GM19455 (cell line): ENCODE measurements at regions not wholly inside any gene's neighbourhood (a gene's known extent, or its start where the extent isn't known, plus 50 kb on each side); places are given as distances from the start of the nearest gene placed in this dataset.
"Not testable (repeated sequence)": the region's sequence is repeated elsewhere in the genome, so short reads cannot be mapped to it uniquely, and the experiment has no call there.

Experiments used
- ATAC-seq: cut with Tn5 transposase; IDR thresholded peaks from one replicate; pipeline ENCODE4 v1.9.1; 2021; ENCODE audit not compliant: unreplicated experiment

DNA sequence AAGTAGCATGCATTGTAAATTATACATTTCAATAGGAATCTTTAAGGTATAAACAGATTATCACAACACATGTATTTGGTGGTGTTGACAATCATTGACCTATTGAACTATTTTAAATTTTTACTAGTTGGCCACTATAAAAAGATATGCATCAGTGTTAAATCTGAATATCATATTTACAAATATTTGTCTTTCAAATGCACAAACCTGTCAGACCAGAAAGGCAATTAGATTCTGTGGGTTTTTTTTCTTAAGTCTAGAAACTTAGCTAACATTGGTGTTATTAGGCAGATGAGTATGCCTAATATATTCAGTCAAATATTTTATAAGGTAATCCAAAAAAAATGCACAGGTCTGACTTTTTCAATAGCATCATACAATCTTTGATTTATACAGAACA is 241.4 kb upstream of the DGKB start:
- no peak for ATAC-seq

DNA sequence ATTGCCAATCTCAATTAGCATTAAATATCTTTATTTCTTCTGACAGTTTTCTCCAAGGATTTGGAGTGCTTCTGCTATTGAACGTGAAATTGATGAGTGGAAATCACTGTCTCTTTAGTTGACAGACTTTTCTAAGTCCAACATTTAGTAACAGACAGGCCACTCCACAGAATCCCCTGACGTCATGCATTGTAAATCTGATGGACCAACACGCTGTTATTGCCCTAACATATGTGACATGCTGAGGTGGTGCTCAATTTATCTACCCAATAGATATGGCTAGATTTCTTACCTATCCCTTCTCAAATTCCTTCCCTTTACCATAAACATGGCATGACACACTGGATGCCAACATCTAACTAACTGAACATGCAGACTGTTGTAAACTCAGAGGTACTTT is 240.6 kb upstream of the DGKB start:
- ATAC-seq = no peak

- no peak for ATAC-seq
Measured at GRCh38 chr7:15140431-15140830, 237.9 kb upstream of the DGKB start.

DNA sequence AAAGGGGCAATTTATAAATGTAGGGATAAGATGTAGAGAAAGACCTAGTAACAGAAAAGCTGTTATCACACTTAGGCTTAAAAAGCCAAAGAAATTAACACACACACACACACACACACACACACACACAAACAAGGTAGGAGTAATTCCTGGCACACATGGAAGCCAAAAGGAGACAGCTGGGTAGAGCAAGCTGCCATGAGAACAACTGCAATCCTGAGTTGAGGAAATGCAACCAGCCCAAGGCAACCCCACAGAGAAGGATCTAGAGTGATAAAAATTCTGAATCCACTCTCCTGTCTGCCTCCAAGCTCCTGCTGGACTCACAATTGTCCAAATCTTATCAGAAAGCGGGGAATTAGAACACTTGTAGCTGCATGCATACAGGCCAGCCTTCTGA is 229.1 kb upstream of the DGKB start:
- no peak for ATAC-seq

DNA sequence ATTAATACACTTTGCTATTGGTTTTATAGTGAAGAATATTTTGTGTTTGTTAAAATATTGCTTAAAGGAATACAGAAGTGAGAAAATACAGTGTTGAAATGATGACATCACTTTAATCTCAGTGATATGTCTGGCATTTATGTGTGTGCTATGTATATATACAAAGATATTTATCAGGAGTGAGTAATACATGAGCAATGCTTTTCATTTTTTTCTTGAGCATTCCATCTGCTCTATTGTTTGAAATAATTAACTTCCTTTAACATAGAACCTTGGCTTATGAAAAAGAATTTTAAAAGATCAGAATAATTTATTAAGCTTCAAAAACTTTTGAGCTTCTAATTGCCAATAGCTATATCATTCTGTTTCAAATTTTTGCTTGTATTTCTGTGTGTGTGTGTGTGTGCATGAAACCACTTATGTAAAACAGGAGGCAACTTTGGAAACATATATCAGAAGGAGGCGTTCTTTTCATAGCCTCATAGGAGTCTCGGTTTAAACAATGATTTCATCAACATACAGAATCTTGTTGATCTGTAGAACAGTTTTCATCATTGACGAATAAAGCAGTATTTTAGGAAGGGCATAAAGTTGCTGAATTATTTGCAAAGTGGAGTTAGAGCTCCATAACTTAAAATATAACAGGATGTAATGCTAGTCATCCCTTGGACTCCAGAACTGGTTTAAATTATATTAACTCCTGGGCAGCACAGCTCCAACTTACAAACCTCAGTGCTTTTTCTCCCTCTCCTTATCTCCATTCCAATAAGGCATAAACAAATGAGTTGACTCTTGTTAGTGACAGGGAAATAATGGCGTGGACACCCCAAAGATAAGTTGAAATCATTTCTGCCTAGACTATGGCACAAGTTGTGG is 228.4 kb upstream of the DGKB start:
- ATAC-seq = no peak

GRCh38 chr7:15128716-15129115 is 226.2 kb upstream of the DGKB start:
- no peak for ATAC-seq

GRCh38 chr7:15126653-15127052 is 224.1 kb upstream of the DGKB start:
- not testable (repeated sequence) for ATAC-seq

DNA sequence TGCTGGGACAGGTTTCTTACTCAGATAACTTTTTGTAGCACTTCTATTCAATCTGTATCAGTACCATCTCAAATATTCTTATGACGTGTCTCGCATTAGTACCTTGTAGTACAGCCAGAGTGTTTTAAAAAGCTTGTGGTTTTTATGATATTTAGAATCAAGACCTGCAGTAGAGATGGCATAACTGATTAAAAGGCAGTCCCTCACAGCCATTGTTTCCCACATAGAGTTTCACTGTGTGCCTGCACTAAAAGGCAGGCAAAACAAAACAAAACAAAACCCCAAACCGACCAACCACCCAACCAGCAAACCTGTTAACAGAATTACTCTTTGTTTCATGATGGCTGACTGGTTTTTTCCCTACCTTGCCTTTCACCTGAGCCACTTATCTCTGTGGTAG is 221.3 kb upstream of the DGKB start:
- ATAC-seq = no peak

DNA sequence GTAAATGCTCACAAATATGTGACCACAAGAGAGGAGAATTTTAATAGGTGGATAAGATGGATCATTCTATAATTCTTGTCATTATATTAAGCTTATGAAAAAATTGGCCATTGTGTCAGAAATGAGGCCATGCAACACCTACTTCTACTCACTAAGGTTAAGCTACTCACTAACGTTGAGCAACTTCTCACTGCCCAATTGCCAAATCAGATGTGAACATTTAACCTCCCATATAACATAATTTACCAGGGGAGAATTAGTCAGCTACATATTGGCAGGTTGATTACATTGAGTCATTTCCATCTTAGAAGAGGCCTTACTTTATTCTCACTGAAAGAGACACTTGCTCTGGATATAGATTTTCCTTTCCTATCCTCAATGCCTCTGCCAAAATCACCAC is 211.2 kb upstream of the DGKB start:
- ATAC-seq = no peak

DNA sequence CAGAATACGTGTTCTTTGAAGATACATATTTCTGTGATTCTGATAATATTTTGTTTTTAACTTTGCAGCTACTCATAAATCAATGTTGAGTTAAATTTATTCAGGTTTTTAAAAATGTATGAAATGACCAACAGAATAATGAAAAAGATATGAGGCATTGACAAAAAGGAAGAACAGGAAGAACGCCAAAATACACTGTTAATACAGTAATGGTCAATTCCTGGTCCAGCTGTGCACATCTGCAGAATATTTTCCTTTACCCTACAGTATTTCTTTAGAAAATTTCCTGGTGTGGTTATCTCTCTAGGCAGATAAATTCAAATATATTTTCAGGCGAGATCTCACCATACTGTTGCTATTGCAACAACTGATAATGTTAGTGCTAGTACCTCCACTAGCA is 203.2 kb upstream of the DGKB start:
- ATAC-seq = no peak

DNA sequence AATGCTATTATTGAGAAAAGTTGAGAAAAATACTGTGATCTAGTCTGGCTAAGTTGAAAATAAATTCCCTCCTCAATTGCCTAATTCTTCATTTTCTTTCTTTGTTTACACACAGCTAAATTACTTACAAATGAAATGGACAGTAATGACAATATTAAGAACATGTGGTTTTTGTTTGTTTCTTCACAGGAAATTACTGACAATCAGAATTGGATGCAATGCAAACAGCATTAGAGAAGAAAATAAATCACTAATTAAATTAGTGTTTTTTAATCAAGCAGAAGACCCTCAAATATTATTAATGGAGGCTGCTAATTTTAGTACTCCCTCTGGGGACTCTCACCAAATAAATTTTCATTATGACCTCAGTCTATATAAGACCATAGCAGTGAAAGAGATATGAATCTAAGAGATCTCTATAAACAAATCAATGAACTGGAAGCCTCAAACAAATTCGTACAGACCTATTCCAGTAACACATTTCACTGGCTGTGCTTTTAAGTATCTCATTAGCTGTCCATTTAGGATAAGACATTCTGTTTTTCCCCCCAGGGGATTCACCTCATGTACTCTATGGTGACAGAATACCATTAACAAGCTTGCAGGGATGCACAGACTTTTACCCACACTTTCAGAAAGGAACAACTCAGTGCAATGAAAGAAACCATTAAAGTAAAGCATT is 202.0 kb upstream of the DGKB start:
- no peak for ATAC-seq

DNA sequence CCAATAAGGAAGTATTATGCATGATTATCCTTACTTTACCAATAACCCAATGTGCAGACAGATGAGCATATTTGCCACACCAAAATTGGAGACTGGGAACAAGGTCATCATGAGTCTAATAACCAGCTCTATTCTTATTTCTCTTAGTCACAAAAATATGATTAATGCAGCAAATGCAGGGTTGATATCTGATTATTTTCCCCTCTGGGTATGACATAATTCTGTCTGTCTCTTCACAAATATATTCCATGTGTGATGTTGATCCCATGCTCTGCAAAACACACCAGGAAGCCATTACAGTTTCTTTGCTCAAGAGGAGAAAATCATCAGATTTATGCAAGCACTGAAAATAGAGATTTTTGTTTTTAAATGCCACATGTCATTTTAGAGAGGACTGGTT is 196.5 kb upstream of the DGKB start:
- no peak for ATAC-seq

DNA sequence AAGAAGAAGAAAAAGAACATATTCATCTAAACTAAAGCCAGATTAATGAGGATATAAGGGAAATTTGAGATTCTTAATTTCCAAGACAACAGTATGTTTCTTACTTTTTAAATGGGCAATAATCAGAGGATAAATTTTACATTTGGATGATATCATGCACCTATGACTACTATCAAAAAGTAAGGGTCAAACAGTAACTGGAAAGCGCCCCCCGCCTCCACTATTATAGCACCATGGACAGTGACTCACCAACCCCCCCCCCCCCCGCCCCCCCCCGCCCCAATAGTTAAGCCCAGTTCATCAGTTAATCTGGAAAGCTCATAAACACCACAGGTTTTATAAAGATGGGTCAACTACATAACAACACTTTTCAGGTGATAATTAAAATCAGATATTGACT is 194.3 kb upstream of the DGKB start:
- ATAC-seq = no peak

DNA sequence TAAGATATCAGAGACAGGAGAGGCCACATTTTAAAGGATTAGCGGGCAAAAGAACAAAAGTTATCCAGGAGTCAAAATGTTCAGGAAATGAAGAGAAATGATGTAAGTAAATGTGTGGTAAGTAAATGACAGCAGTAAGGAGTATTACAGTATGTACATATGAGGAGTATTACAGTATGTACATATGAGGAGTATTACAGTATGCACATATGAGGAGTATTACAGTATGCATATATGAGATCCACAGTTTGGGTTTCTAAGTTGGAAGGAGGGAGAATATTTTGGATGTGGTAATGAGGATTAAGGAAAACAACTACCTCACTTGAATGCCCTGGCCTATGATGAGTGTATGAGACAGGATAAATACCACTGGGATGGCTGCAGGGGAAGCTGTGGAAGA is 192.4 kb upstream of the DGKB start:
- no peak for ATAC-seq

GRCh38 chr7:15087771-15088170 is 185.2 kb upstream of the DGKB start:
- no peak for ATAC-seq

DNA sequence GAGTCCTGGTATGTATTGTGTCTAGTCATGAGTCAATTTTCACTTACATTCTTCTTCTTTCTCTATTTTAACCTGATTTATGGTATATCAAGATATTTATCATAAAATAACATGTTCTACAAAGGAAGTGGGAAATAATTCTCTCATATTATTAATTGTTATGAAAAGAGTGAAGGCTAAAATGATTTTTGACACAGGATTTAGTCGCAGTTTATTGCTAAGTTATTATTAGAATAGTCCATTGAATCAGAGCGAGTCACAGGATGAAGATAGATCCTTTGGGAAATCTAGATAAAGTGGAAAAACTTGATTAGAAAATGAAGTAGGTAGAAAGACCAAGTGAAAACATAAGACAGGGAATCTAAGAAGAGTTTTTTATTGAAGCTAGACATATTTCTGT is 184.3 kb upstream of the DGKB start:
- no peak for ATAC-seq

DNA sequence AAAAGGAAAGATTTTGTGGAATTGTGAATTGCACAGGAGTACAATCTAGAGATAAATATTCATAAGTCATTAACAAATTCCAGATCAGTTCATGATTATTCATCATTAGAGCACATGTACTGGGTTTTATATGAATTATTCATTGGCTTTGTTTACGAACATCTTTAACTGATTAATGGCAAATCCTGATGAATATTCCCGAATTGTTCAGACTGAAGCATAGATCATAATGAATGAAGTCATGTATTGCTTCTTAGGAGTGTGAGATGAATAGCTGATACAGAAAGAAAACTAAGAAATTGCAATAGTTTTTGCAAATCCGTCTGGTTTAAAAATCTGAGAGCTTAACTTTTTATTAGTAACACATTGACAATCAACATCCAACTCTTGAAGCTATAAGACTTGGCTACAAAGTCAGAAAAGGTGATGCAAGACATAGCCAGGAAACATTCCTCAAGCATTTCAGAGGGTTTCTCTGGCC is 183.6 kb upstream of the DGKB start:
- ATAC-seq = no peak

DNA sequence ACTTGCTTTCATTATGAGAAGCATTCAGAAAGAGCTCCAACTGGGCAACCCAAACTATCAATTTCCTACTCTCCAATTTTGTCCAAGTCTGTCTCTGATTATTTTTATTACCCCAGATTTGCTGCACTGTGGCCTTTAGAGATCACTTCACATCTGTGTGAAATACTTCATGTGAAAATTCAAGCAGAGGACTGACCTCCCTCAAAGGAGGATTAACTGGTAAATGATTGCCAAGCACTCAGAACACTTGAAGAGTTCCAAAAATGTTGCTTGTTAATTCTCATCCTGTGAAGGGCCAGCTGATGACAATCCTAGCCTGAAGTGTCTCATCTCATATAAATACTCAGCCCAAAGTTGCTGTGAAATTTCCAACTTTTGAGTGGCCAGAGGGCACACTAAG is 182.8 kb upstream of the DGKB start:
- ATAC-seq = no peak

GRCh38 chr7:15084368-15084767 is 181.8 kb upstream of the DGKB start:
- ATAC-seq = no peak

DNA sequence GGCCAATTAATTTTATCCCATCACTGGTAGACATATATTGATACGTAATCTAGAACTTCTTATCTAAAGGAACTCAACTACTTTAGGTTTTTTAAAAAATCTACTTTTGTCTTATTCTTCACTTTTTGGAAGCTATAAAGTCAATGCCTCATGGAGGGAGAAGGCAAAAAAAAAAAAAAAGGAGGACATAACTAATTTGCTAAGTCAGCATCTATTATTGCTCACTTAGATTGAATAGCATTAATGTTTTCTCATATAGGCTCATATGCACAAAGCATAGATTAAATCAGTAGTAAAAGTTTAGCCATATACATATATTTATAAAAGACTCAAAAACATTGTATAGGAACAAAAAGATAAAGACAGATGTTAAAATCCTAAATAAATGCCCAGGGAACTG is 179.3 kb upstream of the DGKB start:
- no peak for ATAC-seq

- no peak for ATAC-seq
Measured at GRCh38 chr7:15073301-15073700, 170.8 kb upstream of the DGKB start.

- ATAC-seq = no peak
Measured at GRCh38 chr7:15068324-15068723, 165.8 kb upstream of the DGKB start.
